Liver (tissue), 8 donors: ENCODE measurements at regions not wholly inside any gene's neighbourhood (a gene's known extent, or its start where the extent isn't known, plus 50 kb on each side); places are given as distances from the start of the nearest gene placed in this dataset.

Experiments used
- DNase-seq: peaks from one replicate; pipeline ENCODE4 v3.0.0-alpha.2; 2017; ENCODE audit warnings: low spot score
- H3K27ac ChIP-seq, 2 donors: one replicate each; pipeline ENCODE4 v1.7.0; 2013; ENCODE audit warnings: inconsistent platforms in 2 of 2, low read length in 2 of 2, control low read depth in 1 of 2, low read depth in 1 of 2, mild to moderate bottlenecking in 1 of 2
- H3K27me3 ChIP-seq, 4 donors: one replicate each; pipeline versions ENCODE4 v1.6.1 to v1.7.0; 2013; ENCODE audit warnings: low read length in 3 of 4, inconsistent platforms in 1 of 4, mild to moderate bottlenecking in 1 of 4, moderate library complexity in 1 of 4; ENCODE audit not compliant: control insufficient read depth in 4 of 4, insufficient read depth in 4 of 4
- H3K36me3 ChIP-seq, 4 donors: one replicate each; pipeline versions ENCODE4 v1.6.1 to v1.7.0; 2013; ENCODE audit warnings: low read length in 3 of 4, mild to moderate bottlenecking in 3 of 4, low read depth in 1 of 4, moderate library complexity in 1 of 4; ENCODE audit not compliant: control insufficient read depth in 4 of 4, insufficient read depth in 3 of 4
- H3K4me1 ChIP-seq, 4 donors: one replicate each; pipeline versions ENCODE4 v1.6.1 to v1.7.0; 2013; ENCODE audit warnings: low read length in 3 of 4, mild to moderate bottlenecking in 3 of 4, moderate library complexity in 1 of 4; ENCODE audit not compliant: control insufficient read depth in 4 of 4, insufficient read depth in 4 of 4
- H3K4me3 ChIP-seq, 3 donors: one replicate each; pipeline versions ENCODE4 v1.6.1 to v1.7.0; 2013; ENCODE audit warnings: low read length in 3 of 3, control low read depth in 1 of 3, low read depth in 1 of 3, mild to moderate bottlenecking in 1 of 3
- H3K9ac ChIP-seq, 2 donors: one replicate each; pipeline ENCODE4 v1.7.0; 2013; ENCODE audit warnings: low read length in 2 of 2, mild to moderate bottlenecking in 2 of 2, moderate library complexity in 2 of 2, control low read depth in 1 of 2, low read depth in 1 of 2
- H3K9me3 ChIP-seq, 4 donors: one replicate each; pipeline versions ENCODE4 v1.6.1 to v1.7.0; 2013; ENCODE audit warnings: low read length in 3 of 4; ENCODE audit not compliant: control insufficient read depth in 4 of 4
- EGR1 ChIP-seq, 2 donors: IDR thresholded peaks; 2 replicates each; pipeline ENCODE4 v1.6.1; 2016 to 2018; ENCODE audit warnings: antibody characterized with exemption in 2 of 2, low read depth in 2 of 2
- FOXA1 ChIP-seq: IDR thresholded peaks from 2 replicates; pipeline ENCODE4 v1.6.1; 2016; ENCODE audit warnings: antibody characterized with exemption
- FOXA2 ChIP-seq: IDR thresholded peaks from 2 replicates; pipeline ENCODE4 v1.6.1; 2016; ENCODE audit warnings: antibody characterized with exemption
- GABPA ChIP-seq, 2 donors: IDR thresholded peaks in 1 of 2; conservative IDR thresholded peaks in 1 of 2; 2 replicates each; pipeline ENCODE4 v1.6.1; 2016; ENCODE audit warnings: antibody characterized with exemption in 2 of 2, mild to moderate bottlenecking in 1 of 2, moderate library complexity in 1 of 2
- HNF4A ChIP-seq, 2 donors: conservative IDR thresholded peaks; 2 replicates each; pipeline ENCODE4 v1.6.1; 2016; ENCODE audit warnings: antibody characterized with exemption in 2 of 2, mild to moderate bottlenecking in 2 of 2
- HNF4G ChIP-seq: IDR thresholded peaks from 2 replicates; pipeline ENCODE4 v1.6.1; 2016; ENCODE audit warnings: antibody characterized with exemption
- JUND ChIP-seq, 2 donors: IDR thresholded peaks; 2 replicates each; pipeline ENCODE4 v1.6.1; 2016; ENCODE audit warnings: antibody characterized with exemption in 2 of 2
- NR2F2 ChIP-seq: IDR thresholded peaks from 2 replicates; pipeline ENCODE4 v1.6.1; 2016; ENCODE audit warnings: antibody characterized with exemption
- RXRA ChIP-seq, 2 donors: IDR thresholded peaks; 2 replicates each; pipeline ENCODE4 v1.6.1; 2017 to 2018; ENCODE audit warnings: antibody characterized with exemption in 2 of 2, mild to moderate bottlenecking in 1 of 2
- TAF1 ChIP-seq: conservative IDR thresholded peaks from 2 replicates; pipeline ENCODE4 v1.6.1; 2016; ENCODE audit warnings: antibody characterized with exemption, mild to moderate bottlenecking
- YY1 ChIP-seq: IDR thresholded peaks from 2 replicates; pipeline ENCODE4 v1.6.1; 2016; ENCODE audit warnings: antibody characterized with exemption, mild to moderate bottlenecking
- WGBS: extraction: QIAGEN DNeasy Blood & Tissue Kit; methylation state at CpG from one replicate; pipeline ENCODE4 v1.1.7; 2013; 5-methylcytosine and 5-hydroxymethylcytosine counted together
- TF ChIP-seq, protein P1 (sequence below): IDR thresholded peaks from 2 replicates; pipeline ENCODE4 v1.6.1; 2016; ENCODE audit warnings: antibody characterized with exemption
- TF ChIP-seq, protein P2 (sequence below): IDR thresholded peaks from 2 replicates; pipeline ENCODE4 v1.6.1; 2016; ENCODE audit warnings: antibody characterized with exemption, mild to moderate bottlenecking
- TF ChIP-seq, protein P3 (sequence below): IDR thresholded peaks from 2 replicates; pipeline ENCODE4 v1.6.1; 2016; ENCODE audit warnings: antibody characterized with exemption
- TF ChIP-seq, protein P4 (sequence below): fragments of 150-350 bp; IDR thresholded peaks from 2 replicates; pipeline ENCODE4 v1.5.1; 2017; ENCODE audit warnings: improper control_type of control experiment, low read depth, low read length; ENCODE audit not compliant: missing input control
- TF ChIP-seq, protein P5 (sequence below): IDR thresholded peaks from 2 replicates; pipeline ENCODE4 v1.6.1; 2016; ENCODE audit warnings: antibody characterized with exemption
- donor health status: healthy.
- donor health status: healthy.
- donor health status: healthy.
- donor health status: healthy.
- donor health status: healthy.

DNA sequence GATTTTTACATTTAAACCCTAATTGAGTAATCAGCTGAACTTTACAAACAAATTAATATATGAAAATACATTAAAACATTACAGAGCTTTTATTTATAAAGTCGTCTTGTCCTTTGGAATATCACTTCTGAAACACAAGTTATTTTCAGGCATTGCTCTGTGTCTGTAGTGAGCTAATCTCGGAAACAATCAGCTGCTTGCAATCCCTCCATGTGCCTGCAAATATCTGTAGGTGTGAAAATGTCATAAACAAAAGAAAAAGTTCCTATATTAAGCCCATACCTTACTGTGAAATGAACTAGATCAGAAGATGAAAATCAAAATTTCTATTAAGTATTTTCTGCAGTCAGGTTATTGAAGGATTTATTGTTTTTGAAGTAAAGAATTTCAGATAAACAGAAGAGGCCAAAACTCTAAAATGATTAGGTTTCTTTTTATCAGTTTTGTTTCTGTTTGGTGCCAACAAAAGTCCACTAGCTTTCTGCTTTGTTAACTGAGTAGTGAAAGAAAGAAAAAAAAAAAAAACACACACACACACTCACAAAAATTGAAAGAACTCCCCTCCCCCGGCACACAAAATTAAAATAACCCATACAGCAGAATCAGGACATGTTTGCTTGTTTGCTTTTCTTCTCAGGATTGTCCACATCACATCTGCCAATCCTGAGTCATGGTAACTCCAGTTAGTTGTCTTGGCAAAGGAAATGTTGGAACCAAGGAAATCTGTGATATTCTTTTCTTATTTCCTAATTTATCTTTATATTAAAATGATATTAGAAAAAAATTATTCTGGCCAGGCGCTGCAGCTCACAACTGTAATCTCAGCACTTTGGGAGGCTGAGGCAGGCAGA is 627.0 kb upstream of the SLC39A10 start:
- no peaks in the 10 kb centered on the region for H3K9me3 ChIP-seq
- no peak overlapping the region for H3K27ac ChIP-seq
- no peak overlapping the region for H3K4me3 ChIP-seq
- peaks cover 0 to 4% (median 0%) of the 10 kb centered on the region in 4 donors for H3K27me3 ChIP-seq
- WGBS: 58% methylated on average over 4 of the region's 4 CpGs
- H3K9ac ChIP-seq: no peak overlapping the region
- no peak for DNase-seq
- no peaks in the 10 kb centered on the region for H3K4me1 ChIP-seq
- no peaks in the 10 kb centered on the region for H3K36me3 ChIP-seq
- TF ChIP-seq FOXA1 (no peak), GABPA (IDR thresholded peaks at IDR 0.05 in 1 of 2, conservative IDR thresholded peaks at IDR 0.05 in 1 of 2) (no peak), JUND (IDR thresholded peaks at IDR 0.05) (no peak), EGR1 (IDR thresholded peaks at IDR 0.05; ENCODE audit: low read depth in 2 of 2) (no peak), FOXA2 (no peak), HNF4A (conservative IDR thresholded peaks at IDR 0.05) (no peak), TAF1 (no peak), HNF4G (no peak)
- TF ChIP-seq, protein P1, sequence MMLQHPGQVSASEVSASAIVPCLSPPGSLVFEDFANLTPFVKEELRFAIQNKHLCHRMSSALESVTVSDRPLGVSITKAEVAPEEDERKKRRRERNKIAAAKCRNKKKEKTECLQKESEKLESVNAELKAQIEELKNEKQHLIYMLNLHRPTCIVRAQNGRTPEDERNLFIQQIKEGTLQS: no peak
- TF ChIP-seq, protein P2, sequence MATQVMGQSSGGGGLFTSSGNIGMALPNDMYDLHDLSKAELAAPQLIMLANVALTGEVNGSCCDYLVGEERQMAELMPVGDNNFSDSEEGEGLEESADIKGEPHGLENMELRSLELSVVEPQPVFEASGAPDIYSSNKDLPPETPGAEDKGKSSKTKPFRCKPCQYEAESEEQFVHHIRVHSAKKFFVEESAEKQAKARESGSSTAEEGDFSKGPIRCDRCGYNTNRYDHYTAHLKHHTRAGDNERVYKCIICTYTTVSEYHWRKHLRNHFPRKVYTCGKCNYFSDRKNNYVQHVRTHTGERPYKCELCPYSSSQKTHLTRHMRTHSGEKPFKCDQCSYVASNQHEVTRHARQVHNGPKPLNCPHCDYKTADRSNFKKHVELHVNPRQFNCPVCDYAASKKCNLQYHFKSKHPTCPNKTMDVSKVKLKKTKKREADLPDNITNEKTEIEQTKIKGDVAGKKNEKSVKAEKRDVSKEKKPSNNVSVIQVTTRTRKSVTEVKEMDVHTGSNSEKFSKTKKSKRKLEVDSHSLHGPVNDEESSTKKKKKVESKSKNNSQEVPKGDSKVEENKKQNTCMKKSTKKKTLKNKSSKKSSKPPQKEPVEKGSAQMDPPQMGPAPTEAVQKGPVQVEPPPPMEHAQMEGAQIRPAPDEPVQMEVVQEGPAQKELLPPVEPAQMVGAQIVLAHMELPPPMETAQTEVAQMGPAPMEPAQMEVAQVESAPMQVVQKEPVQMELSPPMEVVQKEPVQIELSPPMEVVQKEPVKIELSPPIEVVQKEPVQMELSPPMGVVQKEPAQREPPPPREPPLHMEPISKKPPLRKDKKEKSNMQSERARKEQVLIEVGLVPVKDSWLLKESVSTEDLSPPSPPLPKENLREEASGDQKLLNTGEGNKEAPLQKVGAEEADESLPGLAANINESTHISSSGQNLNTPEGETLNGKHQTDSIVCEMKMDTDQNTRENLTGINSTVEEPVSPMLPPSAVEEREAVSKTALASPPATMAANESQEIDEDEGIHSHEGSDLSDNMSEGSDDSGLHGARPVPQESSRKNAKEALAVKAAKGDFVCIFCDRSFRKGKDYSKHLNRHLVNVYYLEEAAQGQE: no peak
- TF ChIP-seq, protein P3, sequence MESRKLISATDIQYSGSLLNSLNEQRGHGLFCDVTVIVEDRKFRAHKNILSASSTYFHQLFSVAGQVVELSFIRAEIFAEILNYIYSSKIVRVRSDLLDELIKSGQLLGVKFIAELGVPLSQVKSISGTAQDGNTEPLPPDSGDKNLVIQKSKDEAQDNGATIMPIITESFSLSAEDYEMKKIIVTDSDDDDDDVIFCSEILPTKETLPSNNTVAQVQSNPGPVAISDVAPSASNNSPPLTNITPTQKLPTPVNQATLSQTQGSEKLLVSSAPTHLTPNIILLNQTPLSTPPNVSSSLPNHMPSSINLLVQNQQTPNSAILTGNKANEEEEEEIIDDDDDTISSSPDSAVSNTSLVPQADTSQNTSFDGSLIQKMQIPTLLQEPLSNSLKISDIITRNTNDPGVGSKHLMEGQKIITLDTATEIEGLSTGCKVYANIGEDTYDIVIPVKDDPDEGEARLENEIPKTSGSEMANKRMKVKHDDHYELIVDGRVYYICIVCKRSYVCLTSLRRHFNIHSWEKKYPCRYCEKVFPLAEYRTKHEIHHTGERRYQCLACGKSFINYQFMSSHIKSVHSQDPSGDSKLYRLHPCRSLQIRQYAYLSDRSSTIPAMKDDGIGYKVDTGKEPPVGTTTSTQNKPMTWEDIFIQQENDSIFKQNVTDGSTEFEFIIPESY: no peak
- TF ChIP-seq, protein P4, sequence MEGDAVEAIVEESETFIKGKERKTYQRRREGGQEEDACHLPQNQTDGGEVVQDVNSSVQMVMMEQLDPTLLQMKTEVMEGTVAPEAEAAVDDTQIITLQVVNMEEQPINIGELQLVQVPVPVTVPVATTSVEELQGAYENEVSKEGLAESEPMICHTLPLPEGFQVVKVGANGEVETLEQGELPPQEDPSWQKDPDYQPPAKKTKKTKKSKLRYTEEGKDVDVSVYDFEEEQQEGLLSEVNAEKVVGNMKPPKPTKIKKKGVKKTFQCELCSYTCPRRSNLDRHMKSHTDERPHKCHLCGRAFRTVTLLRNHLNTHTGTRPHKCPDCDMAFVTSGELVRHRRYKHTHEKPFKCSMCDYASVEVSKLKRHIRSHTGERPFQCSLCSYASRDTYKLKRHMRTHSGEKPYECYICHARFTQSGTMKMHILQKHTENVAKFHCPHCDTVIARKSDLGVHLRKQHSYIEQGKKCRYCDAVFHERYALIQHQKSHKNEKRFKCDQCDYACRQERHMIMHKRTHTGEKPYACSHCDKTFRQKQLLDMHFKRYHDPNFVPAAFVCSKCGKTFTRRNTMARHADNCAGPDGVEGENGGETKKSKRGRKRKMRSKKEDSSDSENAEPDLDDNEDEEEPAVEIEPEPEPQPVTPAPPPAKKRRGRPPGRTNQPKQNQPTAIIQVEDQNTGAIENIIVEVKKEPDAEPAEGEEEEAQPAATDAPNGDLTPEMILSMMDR: no peak

DNA sequence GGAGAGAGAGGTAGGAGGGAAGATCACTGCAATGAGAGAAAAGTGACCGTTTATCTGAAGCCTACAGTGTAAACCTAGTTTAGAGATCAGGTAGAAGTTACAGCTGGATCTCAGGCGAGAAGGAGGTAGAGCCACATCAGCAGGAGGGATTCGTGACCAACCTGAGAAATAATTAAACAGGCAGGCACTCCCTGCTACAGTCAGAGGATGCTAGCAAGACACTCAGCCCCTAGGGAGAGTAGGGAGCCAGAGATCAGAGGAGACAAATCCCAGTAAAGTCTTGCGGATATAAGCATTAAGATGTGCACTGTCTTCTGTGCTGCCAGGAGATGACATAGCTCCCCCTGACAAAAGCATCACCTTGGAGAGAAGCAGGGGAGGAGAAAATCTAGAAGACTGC is 629.1 kb upstream of the SLC39A10 start:
- H3K36me3 ChIP-seq: no peaks in the 10 kb centered on the region
- no peak for DNase-seq
- no peaks in the 10 kb centered on the region for H3K9me3 ChIP-seq
- 36% methylated on average over 4 of the region's 4 CpGs for WGBS
- no peak overlapping the region for H3K27ac ChIP-seq
- no peak overlapping the region for H3K4me3 ChIP-seq
- TF ChIP-seq RXRA (IDR thresholded peaks at IDR 0.05) (no peak), TAF1 (no peak), HNF4A (conservative IDR thresholded peaks at IDR 0.05) (no peak), HNF4G (no peak), YY1 (no peak), EGR1 (IDR thresholded peaks at IDR 0.05; ENCODE audit: low read depth in 2 of 2) (no peak), JUND (IDR thresholded peaks at IDR 0.05) (no peak), NR2F2 (no peak)
- TF ChIP-seq, protein P1: no peak
- TF ChIP-seq, protein P4: no peak
- TF ChIP-seq, protein P5, sequence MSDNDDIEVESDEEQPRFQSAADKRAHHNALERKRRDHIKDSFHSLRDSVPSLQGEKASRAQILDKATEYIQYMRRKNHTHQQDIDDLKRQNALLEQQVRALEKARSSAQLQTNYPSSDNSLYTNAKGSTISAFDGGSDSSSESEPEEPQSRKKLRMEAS: no peak
- TF ChIP-seq, protein P3: no peak
- peaks cover 0 to 4% (median 0%) of the 10 kb centered on the region in 4 donors for H3K27me3 ChIP-seq
- H3K4me1 ChIP-seq: no peaks in the 10 kb centered on the region
- H3K9ac ChIP-seq: no peak overlapping the region
